Stimulated activated CD8-positive, alpha-beta memory T cell treated with anti-CD3 and anti-CD28 coated beads, Interleukin-12 subunit alpha, Interleukin-12 subunit beta, amount 100 ng/mL, for 1 hour (primary cell): ENCODE measurements at regions not wholly inside any gene's neighbourhood (a gene's known extent, or its start where the extent isn't known, plus 50 kb on each side); places are given as distances from the start of the nearest gene placed in this dataset.
"Not testable (repeated sequence)": the region's sequence is repeated elsewhere in the genome, so short reads cannot be mapped to it uniquely, and the experiment has no call there.

Source experiments
- DNase-seq: peaks from one replicate; pipeline ENCODE4 v3.0.0-alpha.2; 2020; ENCODE audit warnings: low read depth

- DNase-seq: no peak
Observed at GRCh38 chr9:75282047-75282446, 193.7 kb downstream of the OSTF1 start.

- no peak for DNase-seq
Observed at GRCh38 chr9:75289332-75289731, 201.0 kb downstream of the OSTF1 start.

DNA sequence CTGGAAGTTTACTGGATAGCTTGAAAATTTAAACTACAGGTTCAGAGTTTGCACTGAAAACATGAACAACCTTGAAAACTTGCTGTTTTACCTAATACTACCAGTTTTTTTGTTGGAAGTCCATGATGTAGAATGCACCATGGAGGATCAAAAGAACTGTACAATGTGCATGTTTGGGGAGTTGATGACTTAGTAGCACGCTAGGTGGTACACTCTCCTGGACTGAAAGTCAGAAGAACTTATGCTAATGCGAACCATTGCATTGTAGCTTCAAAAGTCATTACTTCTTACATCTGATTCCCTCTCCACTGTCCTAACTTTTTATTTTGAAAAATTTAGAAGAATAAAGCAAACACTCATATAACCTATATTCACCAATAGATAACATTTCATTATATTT, 211.0 kb downstream of the OSTF1 start:
- DNase-seq: no peak

GRCh38 chr9:75333624-75334023, 245.3 kb downstream of the OSTF1 start:
- DNase-seq: no peak

- DNase-seq: no peak
Observed at GRCh38 chr9:75358846-75359245, 270.5 kb downstream of the OSTF1 start.

DNA sequence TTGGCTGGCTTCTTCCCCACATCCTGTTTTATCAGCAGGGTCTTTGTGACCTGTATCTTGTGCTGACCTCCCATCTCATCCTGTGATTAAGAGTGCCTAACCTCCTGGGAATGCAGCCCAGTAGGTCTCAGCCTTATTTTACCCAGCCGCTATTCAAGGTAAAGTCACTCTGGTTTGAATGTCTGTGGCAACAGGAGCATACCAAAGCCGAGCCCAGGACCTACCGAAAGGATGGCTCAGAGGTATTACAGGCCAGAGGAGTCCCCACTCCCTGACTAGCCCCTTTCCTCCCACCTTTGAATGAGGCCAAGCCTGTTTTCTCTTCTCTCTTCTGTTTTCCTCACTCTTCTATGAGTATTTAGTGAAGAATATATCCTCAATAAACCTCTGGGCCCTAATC, 271.3 kb downstream of the OSTF1 start:
- DNase-seq: no peak

GRCh38 chr9:75360252-75360651, 271.9 kb downstream of the OSTF1 start:
- no peak for DNase-seq

DNA sequence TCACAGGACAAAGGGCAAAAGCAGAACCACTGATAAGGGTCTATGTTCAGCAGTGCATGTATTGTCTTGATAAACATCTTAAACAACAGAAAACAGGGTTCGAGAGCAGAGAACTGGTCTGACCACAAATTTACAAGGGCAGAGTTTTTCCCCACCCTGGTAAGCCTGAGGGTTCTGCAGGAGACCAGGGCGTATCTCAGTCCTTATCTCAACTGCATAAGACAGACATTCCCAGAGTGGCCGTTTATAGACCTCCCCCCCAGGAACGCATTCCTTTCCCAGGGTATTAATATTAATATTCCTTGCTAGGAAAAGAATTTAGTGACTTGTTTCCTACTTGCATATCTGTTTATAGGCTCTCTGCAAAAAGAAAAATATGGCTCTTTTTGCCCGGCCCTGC, 274.1 kb downstream of the OSTF1 start:
- not testable (repeated sequence) for DNase-seq

- no peak for DNase-seq
Observed at GRCh38 chr9:75365196-75365595, 276.9 kb downstream of the OSTF1 start.

- no peak for DNase-seq
Observed at GRCh38 chr9:75369989-75370388, 281.7 kb downstream of the OSTF1 start.

GRCh38 chr9:75372499-75373268, 284.4 kb downstream of the OSTF1 start:
- DNase-seq: no peak

- DNase-seq: no peak
Observed at GRCh38 chr9:75376680-75377254, 288.5 kb downstream of the OSTF1 start.

DNA sequence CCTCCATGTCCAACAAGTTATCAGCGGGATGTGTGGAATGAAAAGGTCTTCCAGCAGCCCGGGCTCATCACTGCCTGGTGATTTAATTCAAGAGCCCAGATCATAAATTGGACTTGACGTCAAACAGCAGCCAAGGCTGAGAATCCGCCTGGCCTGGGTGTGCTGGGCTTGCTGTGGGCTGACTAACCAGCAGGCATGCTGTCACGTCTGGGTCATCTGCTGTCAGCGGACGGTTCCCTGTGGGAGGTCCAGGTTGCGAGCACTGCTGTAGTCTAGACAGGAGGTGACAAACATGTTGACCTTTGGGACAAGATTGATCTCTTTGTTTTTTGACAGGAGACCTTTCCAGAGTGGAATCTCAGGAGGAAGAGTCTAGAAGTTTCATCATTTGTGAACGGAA, 289.7 kb downstream of the OSTF1 start:
- DNase-seq: no peak

DNA sequence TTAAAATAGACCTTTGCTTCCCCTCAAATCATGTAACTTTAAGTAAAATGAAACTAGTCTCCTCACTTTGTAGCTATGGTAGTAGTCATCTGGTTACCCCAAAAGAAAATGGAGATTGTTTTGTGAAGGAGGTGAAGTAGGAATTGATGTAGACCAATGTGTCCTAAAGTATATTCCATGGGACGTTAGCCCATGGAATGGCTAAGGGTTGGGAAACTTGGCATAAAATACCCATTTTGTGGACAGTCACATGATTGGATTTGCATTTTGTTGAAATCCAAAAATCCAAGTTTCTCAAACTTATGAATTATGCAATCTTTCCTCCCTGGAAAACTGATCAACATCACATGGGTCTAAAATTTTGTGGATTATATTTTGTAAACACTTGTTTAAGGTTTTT, 290.6 kb downstream of the OSTF1 start:
- DNase-seq: no peak

DNA sequence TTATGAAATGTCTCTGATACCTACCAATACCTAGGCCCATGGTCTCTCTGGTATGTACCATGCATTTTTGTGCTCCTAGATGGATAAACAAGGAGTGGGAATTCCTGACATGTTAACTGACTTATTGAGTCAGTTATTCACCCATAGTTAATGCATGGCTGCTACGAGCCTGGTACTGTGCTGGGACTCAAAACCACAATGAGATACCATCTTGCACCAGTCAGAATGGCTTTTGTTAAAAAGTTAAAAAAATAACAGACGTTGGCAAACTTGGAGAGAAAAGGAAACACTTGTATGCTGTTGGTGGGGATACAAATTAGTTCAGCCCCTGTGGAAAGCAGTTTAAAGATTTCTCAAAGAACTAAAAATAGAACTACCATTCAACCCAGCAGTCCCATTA, 293.8 kb downstream of the OSTF1 start:
- DNase-seq: no peak

- not testable (repeated sequence) for DNase-seq
Observed at GRCh38 chr9:75383420-75384034, 295.2 kb downstream of the OSTF1 start.

DNA sequence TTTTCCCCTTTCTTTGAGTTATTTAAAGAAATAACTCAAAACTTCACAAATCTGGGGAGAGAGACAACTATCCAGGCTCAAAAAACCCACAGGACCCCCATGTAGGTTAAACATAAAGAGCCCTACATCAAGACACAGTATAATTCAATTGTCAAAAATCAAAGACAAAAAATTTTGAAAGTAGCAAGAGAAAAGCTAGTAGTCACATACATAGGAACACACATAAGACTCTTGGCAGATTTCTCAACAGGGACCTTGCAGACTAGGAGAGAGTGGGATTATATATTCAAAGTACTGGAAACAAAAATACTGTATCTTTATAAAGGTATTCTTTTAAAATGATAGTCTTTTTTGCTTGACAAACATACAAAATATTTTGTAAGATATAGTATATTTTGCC, 296.9 kb downstream of the OSTF1 start:
- DNase-seq: no peak

- no peak for DNase-seq
Observed at GRCh38 chr9:75389101-75389500, 300.8 kb downstream of the OSTF1 start.

GRCh38 chr9:75390951-75391350, 302.6 kb downstream of the OSTF1 start:
- no peak for DNase-seq

DNA sequence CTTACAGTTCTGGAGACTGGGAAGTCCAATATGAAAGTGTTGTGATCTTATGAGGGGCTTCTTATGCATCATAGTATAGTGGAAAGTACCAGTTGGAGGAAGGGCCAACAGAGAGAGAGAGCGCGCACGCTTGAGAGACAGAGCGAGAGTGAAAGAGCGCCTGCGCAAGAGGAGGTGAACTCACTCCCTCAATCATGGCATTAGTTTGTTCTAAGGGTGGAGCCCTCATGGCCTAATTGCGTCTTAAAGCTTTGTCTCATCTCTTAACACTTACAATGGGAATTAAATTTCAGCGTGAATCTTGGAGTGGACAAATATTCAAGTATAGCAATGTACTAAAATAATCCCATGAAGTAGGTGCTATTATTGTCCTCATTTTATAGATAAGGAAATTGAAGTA, 303.2 kb downstream of the OSTF1 start:
- DNase-seq: no peak

- DNase-seq: no peak
Observed at GRCh38 chr9:75395336-75395735, 307.0 kb downstream of the OSTF1 start.

DNA sequence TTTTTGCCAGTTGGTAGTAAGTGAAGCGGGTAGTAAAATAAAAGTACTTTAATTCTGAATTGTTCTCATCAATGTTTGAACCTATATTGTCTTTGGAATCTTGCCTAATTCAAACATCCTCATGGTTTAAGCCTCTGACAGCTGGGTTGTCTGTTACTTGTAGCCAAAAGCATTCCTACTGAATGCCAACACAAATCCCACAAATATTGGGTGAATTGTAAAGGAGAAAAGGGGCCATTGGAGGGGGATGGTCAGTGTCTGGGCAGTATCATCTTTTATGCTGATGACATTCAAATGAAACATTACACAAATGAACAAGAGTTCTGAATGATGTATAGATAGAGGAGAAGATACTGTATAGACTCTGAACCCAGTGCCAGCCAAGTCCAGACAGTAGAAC, 309.5 kb downstream of the OSTF1 start:
- DNase-seq: no peak

DNA sequence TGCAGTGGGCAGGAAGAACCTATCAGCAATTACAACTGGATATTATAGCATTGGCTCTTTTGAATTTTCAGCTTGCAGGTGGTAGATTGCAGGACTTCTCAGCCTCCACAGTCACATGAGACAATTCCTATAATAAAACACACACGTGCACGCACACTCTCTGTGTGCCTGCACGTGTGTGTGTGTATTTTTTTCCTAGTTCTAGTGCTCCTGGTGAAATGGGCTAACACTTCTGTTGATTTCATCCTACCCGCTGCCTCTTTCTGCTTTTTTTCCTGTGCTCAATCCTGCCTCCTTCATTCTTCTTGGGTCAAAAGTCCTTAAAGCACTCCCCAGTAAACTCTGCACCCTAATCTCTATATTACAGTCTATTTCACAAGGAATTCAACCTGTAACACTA, 320.1 kb downstream of the OSTF1 start:
- no peak for DNase-seq

DNA sequence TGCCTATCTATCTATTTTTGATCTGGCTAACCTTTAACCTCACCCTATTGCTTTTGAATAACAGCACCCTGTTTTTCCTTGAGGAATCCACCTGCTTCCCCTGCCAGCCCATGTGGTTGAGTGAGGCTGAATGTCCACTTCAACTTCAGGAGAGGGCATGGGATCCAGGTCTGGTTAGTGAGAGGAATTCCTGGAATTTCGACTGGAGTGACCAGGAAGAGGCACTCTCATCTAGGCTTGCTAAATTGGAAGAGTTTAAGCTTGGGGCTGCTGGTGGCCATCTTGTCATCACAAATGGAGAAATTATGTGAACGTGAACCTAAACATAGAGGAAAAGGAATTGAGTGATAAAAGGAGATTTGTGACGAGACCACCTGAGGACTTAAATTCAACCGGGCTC, 322.1 kb downstream of the OSTF1 start:
- DNase-seq: no peak
